Ovary (tissue), 3 donors: ENCODE measurements at regions not wholly inside any gene's neighbourhood (a gene's known extent, or its start where the extent isn't known, plus 50 kb on each side); places are given as distances from the start of the nearest gene placed in this dataset.

ENCODE experiments used
- POLR2A ChIP-seq: fragments of 450-650 bp; IDR thresholded peaks from one replicate; pipeline ENCODE4 v1.6.1; 2017; ENCODE audit warnings: antibody characterized with exemption, mild to moderate bottlenecking, moderate library complexity
- TF ChIP-seq, protein P1 (sequence below), 3 donors: fragments of 450-650 bp in 2 of 3; fragments of 200-600 bp in 1 of 3; IDR thresholded peaks; one replicate each; pipeline versions ENCODE4 v1.5.1 to v1.8.0; 2016 to 2022; ENCODE audit warnings: antibody characterized with exemption in 3 of 3, mild to moderate bottlenecking in 1 of 3
- donor health status: DM: no; HTN: no; CAD: no.

DNA sequence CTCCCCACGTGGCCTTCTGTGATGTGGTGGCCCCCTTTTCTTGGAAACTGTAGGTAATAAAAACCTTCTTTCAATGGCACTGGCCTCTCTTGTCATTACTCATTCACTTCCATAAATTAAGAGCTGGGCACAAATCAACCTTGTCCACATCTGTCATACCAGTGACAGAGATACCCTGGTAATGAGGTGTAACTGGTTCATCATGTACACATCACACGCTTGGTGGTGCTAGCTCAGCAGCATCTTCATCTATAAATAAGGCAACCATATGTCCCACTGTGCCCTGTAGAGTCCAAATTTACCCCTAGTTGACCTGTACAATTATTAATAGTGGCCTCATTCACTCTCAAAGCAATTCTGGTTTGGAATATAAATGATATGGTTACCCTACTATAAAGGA lies 245.6 kb downstream of the HIVEP2 start:
- TF ChIP-seq, protein P1, sequence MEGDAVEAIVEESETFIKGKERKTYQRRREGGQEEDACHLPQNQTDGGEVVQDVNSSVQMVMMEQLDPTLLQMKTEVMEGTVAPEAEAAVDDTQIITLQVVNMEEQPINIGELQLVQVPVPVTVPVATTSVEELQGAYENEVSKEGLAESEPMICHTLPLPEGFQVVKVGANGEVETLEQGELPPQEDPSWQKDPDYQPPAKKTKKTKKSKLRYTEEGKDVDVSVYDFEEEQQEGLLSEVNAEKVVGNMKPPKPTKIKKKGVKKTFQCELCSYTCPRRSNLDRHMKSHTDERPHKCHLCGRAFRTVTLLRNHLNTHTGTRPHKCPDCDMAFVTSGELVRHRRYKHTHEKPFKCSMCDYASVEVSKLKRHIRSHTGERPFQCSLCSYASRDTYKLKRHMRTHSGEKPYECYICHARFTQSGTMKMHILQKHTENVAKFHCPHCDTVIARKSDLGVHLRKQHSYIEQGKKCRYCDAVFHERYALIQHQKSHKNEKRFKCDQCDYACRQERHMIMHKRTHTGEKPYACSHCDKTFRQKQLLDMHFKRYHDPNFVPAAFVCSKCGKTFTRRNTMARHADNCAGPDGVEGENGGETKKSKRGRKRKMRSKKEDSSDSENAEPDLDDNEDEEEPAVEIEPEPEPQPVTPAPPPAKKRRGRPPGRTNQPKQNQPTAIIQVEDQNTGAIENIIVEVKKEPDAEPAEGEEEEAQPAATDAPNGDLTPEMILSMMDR (IDR thresholded peaks at IDR 0.05) = no peak
- no peak for TF ChIP-seq POLR2A
